Activated CD8-positive, alpha-beta memory T cell treated with anti-CD3 and anti-CD28 coated beads for 36 hours (primary cell): ENCODE measurements at regions not wholly inside any gene's neighbourhood (a gene's known extent, or its start where the extent isn't known, plus 50 kb on each side); places are given as distances from the start of the nearest gene placed in this dataset.

Source experiments
- CTCF ChIA-PET: fragments of 350-600 bp; sonication (Branson Sonifier 250); formaldehyde crosslinking; loops from one replicate; lab custom pipeline; 2021; ENCODE audit warnings: antibody characterized with exemption; lab: Charles Lee
- POLR2A ChIA-PET: fragments of 350-600 bp; sonication (Branson Sonifier 250); formaldehyde crosslinking; loops from one replicate; lab custom pipeline; 2021; ENCODE audit warnings: antibody characterized with exemption; lab: Charles Lee

GRCh38 chr3:22101351-22101750 lies 350.3 kb upstream of the ZNF385D start:
- ChIA-PET POLR2A (no interaction called here), CTCF (no interaction called here)

GRCh38 chr3:22101811-22102210 lies 350.8 kb upstream of the ZNF385D start:
- CTCF ChIA-PET, result no interaction called here
- POLR2A ChIA-PET, result no interaction called here

GRCh38 chr3:22103423-22103822 lies 352.4 kb upstream of the ZNF385D start:
- ChIA-PET CTCF (no interaction called here), POLR2A (no interaction called here)

GRCh38 chr3:22106213-22106896 lies 355.3 kb upstream of the ZNF385D start:
- POLR2A ChIA-PET, result no interaction called here
- CTCF ChIA-PET, result no interaction called here

- CTCF ChIA-PET, result no interaction called here
- POLR2A ChIA-PET, result no interaction called here
Measured at GRCh38 chr3:22111226-22111625, 360.2 kb upstream of the ZNF385D start.

GRCh38 chr3:22113453-22113852 lies 362.4 kb upstream of the ZNF385D start:
- ChIA-PET POLR2A (no interaction called here), CTCF (no interaction called here)

- ChIA-PET POLR2A (no interaction called here), CTCF (no interaction called here)
Measured at GRCh38 chr3:22115581-22115980, 364.6 kb upstream of the ZNF385D start.

GRCh38 chr3:22117091-22117490 lies 366.1 kb upstream of the ZNF385D start:
- CTCF ChIA-PET, result no interaction called here
- POLR2A ChIA-PET, result no interaction called here

GRCh38 chr3:22117751-22118346 lies 366.8 kb upstream of the ZNF385D start:
- CTCF ChIA-PET, result no interaction called here
- POLR2A ChIA-PET, result no interaction called here

- ChIA-PET CTCF (no interaction called here), POLR2A (no interaction called here)
Measured at GRCh38 chr3:22118542-22118941, 367.5 kb upstream of the ZNF385D start.

- POLR2A ChIA-PET, result no interaction called here
- CTCF ChIA-PET, result no interaction called here
Measured at GRCh38 chr3:22121068-22121701, 370.2 kb upstream of the ZNF385D start.

GRCh38 chr3:22122567-22122966 lies 371.6 kb upstream of the ZNF385D start:
- ChIA-PET POLR2A (no interaction called here), CTCF (no interaction called here)

- CTCF ChIA-PET, result no interaction called here
Measured at GRCh38 chr3:22129101-22129500, 378.1 kb upstream of the ZNF385D start.

GRCh38 chr3:22141769-22142168 lies 390.8 kb upstream of the ZNF385D start:
- POLR2A ChIA-PET, result no interaction called here
- CTCF ChIA-PET, result no interaction called here

More at GRCh38 chr3:22129101-22129500, 378.1 kb upstream of the ZNF385D start:
- POLR2A ChIA-PET, result no interaction called here

GRCh38 chr3:22147161-22147560 lies 396.2 kb upstream of the ZNF385D start:
- CTCF ChIA-PET, result no interaction called here
- POLR2A ChIA-PET, result no interaction called here

- ChIA-PET POLR2A (no interaction called here), CTCF (no interaction called here)
Measured at GRCh38 chr3:22156868-22157267, 405.9 kb upstream of the ZNF385D start.

- POLR2A ChIA-PET, result no interaction called here
- CTCF ChIA-PET, result no interaction called here
Measured at GRCh38 chr3:22157848-22158247, 406.8 kb upstream of the ZNF385D start.

GRCh38 chr3:22159004-22159695 lies 408.1 kb upstream of the ZNF385D start:
- ChIA-PET CTCF (no interaction called here), POLR2A (no interaction called here)

GRCh38 chr3:22161315-22161714 lies 410.3 kb upstream of the ZNF385D start:
- POLR2A ChIA-PET, result no interaction called here
- CTCF ChIA-PET, result no interaction called here

GRCh38 chr3:22170370-22170769 lies 419.4 kb upstream of the ZNF385D start:
- CTCF ChIA-PET, result no interaction called here
- POLR2A ChIA-PET, result no interaction called here

- ChIA-PET POLR2A (no interaction called here), CTCF (no interaction called here)
Measured at GRCh38 chr3:22172964-22173363, 422.0 kb upstream of the ZNF385D start.
